ENCODE measurements at regions not wholly inside any gene's neighbourhood (a gene's known extent, or its start where the extent isn't known, plus 50 kb on each side); places are given as distances from the start of the nearest gene placed in this dataset.

DNA sequence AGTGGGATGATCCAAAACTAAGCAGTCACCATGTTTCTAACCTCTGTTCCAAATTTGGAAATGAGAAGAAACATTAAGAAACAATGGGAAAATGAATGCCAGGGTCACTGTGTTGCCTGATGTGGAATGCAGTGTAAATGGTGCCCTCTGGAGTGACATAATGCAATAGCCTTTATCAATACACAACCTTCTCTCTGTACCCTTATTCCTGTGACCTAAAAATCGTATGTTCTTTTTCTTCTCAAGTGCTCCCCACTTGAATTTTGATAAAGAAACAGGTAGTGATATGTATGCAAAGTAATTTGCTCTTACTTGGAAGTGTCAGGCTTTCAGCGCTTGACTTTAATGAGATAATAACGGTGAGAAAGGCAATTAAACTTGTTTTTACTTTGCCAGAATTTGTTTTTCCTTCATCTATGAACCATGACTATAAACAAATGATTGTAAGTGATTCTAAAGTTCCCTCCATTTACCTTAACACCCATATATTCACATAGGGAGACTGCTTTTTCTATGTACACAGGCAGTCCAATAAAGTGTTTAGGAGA, 145.8 kb upstream of the THRB start (continued):
- TF ChIP-seq, protein P1, sequence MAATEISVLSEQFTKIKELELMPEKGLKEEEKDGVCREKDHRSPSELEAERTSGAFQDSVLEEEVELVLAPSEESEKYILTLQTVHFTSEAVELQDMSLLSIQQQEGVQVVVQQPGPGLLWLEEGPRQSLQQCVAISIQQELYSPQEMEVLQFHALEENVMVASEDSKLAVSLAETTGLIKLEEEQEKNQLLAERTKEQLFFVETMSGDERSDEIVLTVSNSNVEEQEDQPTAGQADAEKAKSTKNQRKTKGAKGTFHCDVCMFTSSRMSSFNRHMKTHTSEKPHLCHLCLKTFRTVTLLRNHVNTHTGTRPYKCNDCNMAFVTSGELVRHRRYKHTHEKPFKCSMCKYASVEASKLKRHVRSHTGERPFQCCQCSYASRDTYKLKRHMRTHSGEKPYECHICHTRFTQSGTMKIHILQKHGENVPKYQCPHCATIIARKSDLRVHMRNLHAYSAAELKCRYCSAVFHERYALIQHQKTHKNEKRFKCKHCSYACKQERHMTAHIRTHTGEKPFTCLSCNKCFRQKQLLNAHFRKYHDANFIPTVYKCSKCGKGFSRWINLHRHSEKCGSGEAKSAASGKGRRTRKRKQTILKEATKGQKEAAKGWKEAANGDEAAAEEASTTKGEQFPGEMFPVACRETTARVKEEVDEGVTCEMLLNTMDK (IDR thresholded peaks at IDR 0.05; ENCODE audit: borderline replicate concordance, insufficient read depth, low read depth, low read length, poor library complexity, severe bottlenecking): no peak
- no peak for TF ChIP-seq RFX5 (IDR thresholded peaks at IDR 0.05; ENCODE audit: low read depth, low read length)
- TF ChIP-seq SIRT6 (IDR thresholded peaks at IDR 0.05; ENCODE audit: low read depth, low read length): no peak
- no peak for TF ChIP-seq ZNF217 (CRISPR knock-in tag; IDR thresholded peaks at IDR 0.05)
- peak; percentile 42; the same call in 1 of the 2 replicates for TF ChIP-seq ZNF24 (IDR thresholded peaks at IDR 0.05)
- 0 out of 2 replicates have a peak, but pooled peaks have one; percentile 52 for TF ChIP-seq CC2D1A (IDR thresholded peaks at IDR 0.05)
- no peak for TF ChIP-seq CSDE1 (IDR thresholded peaks at IDR 0.05)
- TF ChIP-seq FIP1L1 (IDR thresholded peaks at IDR 0.05; ENCODE audit: low read depth, low read length, poor library complexity, severe bottlenecking): no peak
- no peak for TF ChIP-seq ATF1 (CRISPR knock-in tag; IDR thresholded peaks at IDR 0.05)
- TF ChIP-seq ATF1 (tag; IDR thresholded peaks at IDR 0.05): no peak
- TF ChIP-seq RAD51 (IDR thresholded peaks at IDR 0.05; ENCODE audit: borderline replicate concordance, low read depth): no peak
- TF ChIP-seq PHTF2 (CRISPR knock-in tag; IDR thresholded peaks at IDR 0.05): no peak
- TF ChIP-seq RAD21 (CRISPR knock-in tag; conservative IDR thresholded peaks at IDR 0.05 in 1 of 2, IDR thresholded peaks at IDR 0.05 in 1 of 2): peak; percentile 75 to 90
- TF ChIP-seq, protein P2, sequence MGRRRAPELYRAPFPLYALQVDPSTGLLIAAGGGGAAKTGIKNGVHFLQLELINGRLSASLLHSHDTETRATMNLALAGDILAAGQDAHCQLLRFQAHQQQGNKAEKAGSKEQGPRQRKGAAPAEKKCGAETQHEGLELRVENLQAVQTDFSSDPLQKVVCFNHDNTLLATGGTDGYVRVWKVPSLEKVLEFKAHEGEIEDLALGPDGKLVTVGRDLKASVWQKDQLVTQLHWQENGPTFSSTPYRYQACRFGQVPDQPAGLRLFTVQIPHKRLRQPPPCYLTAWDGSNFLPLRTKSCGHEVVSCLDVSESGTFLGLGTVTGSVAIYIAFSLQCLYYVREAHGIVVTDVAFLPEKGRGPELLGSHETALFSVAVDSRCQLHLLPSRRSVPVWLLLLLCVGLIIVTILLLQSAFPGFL (CRISPR knock-in tag; IDR thresholded peaks at IDR 0.05): no peak
- no peak for TF ChIP-seq ZNF165 (CRISPR knock-in tag; IDR thresholded peaks at IDR 0.05; ENCODE audit: borderline replicate concordance)
- no peak for TF ChIP-seq RFX7 (CRISPR knock-in tag; IDR thresholded peaks at IDR 0.05)
- 0 out of 2 replicates have a peak, but pooled peaks have one; percentile 14 for TF ChIP-seq GATAD2B (IDR thresholded peaks at IDR 0.05; ENCODE audit: borderline replicate concordance)
- TF ChIP-seq POLR2G (IDR thresholded peaks at IDR 0.05; ENCODE audit: low read depth, low read length): no peak
- no peak for TF ChIP-seq EWSR1 (IDR thresholded peaks at IDR 0.05; ENCODE audit: borderline replicate concordance, low read depth, partially characterized antibody)
- TF ChIP-seq NCOA1 (IDR thresholded peaks at IDR 0.05; ENCODE audit: low read depth): no peak
- TF ChIP-seq, protein P3, sequence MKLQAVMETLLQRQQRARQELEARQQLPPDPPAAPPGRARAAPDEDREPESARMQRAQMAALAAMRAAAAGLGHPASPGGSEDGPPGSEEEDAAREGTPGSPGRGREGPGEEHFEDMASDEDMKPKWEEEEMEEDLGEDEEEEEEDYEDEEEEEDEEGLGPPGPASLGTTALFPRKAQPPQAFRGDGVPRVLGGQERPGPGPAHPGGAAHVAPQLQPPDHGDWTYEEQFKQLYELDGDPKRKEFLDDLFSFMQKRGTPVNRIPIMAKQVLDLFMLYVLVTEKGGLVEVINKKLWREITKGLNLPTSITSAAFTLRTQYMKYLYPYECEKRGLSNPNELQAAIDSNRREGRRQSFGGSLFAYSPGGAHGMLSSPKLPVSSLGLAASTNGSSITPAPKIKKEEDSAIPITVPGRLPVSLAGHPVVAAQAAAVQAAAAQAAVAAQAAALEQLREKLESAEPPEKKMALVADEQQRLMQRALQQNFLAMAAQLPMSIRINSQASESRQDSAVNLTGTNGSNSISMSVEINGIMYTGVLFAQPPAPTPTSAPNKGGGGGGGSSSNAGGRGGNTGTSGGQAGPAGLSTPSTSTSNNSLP (IDR thresholded peaks at IDR 0.05; ENCODE audit: borderline replicate concordance, low read depth, low read length): 0 out of 2 replicates have a peak, but pooled peaks have one; percentile 15
- no peak for TF ChIP-seq TBL1XR1 (IDR thresholded peaks at IDR 0.05; ENCODE audit: low read length in 2 of 2)
- no peak for TF ChIP-seq HNRNPK (IDR thresholded peaks at IDR 0.05; ENCODE audit: low read depth, low read length, poor library complexity, severe bottlenecking)

Data from K562 (cell line).